ENCODE measurements at regions not wholly inside any gene's neighbourhood (a gene's known extent, or its start where the extent isn't known, plus 50 kb on each side); places are given as distances from the start of the nearest gene placed in this dataset.

GRCh38 chr7:41312235-41312634, 390.7 kb downstream of the INHBA start:
- H3K27ac ChIP-seq: no peak overlapping the region
- no peaks in the 10 kb centered on the region for H3K4me1 ChIP-seq (ENCODE audit: low read depth)
- TF ChIP-seq, protein P1, sequence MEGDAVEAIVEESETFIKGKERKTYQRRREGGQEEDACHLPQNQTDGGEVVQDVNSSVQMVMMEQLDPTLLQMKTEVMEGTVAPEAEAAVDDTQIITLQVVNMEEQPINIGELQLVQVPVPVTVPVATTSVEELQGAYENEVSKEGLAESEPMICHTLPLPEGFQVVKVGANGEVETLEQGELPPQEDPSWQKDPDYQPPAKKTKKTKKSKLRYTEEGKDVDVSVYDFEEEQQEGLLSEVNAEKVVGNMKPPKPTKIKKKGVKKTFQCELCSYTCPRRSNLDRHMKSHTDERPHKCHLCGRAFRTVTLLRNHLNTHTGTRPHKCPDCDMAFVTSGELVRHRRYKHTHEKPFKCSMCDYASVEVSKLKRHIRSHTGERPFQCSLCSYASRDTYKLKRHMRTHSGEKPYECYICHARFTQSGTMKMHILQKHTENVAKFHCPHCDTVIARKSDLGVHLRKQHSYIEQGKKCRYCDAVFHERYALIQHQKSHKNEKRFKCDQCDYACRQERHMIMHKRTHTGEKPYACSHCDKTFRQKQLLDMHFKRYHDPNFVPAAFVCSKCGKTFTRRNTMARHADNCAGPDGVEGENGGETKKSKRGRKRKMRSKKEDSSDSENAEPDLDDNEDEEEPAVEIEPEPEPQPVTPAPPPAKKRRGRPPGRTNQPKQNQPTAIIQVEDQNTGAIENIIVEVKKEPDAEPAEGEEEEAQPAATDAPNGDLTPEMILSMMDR (IDR thresholded peaks at IDR 0.05; ENCODE audit: low read depth, low read length): no peak
- no peaks in the 10 kb centered on the region for H3K36me3 ChIP-seq
- no peaks in the 10 kb centered on the region for H3K9me3 ChIP-seq (ENCODE audit: low read depth)
- H3K27me3 ChIP-seq: no peaks in the 10 kb centered on the region
- no peak for DNase-seq (ENCODE audit: low read depth in 1 of 2, low spot score in 1 of 2)
- no peak overlapping the region for H3K4me3 ChIP-seq

DNA sequence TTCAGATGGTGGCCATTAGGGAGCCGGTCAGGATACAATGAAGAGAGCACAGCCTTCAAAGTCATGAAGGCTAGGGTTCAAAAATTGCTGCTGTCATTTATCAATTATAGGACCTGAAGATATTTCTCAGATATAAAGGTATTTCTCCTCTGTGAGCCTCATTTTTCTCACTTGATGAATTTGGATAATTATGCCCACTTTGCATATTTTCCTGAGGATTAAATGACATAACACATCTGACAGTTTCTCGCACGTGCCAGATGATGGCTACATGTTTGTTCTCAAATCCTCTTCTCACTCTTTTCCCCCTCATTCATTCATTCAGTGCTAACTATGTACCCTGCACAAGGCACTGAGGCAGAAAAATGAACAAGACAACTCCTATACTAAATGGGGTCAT, 391.6 kb downstream of the INHBA start:
- Histone ChIP-seq H3K27ac (no peak overlapping the region), H3K9me3 (ENCODE audit: low read depth) (no peaks in the 10 kb centered on the region), H3K4me3 (no peak overlapping the region), H3K4me1 (ENCODE audit: low read depth) (no peaks in the 10 kb centered on the region), H3K27me3 (no peaks in the 10 kb centered on the region), H3K36me3 (no peaks in the 10 kb centered on the region)
- DNase-seq (ENCODE audit: low read depth in 1 of 2, low spot score in 1 of 2): no peak
- TF ChIP-seq, protein P1 (IDR thresholded peaks at IDR 0.05; ENCODE audit: low read depth, low read length): no peak

GRCh38 chr7:41306486-41306885, 396.4 kb downstream of the INHBA start:
- DNase-seq (ENCODE audit: low read depth in 1 of 2, low spot score in 1 of 2): no peak
- Histone ChIP-seq H3K36me3 (no peaks in the 10 kb centered on the region), H3K9me3 (ENCODE audit: low read depth) (no peaks in the 10 kb centered on the region), H3K27ac (no peak overlapping the region), H3K4me1 (ENCODE audit: low read depth) (no peaks in the 10 kb centered on the region), H3K4me3 (no peak overlapping the region), H3K27me3 (no peaks in the 10 kb centered on the region)
- TF ChIP-seq, protein P1 (IDR thresholded peaks at IDR 0.05; ENCODE audit: low read depth, low read length): no peak

DNA sequence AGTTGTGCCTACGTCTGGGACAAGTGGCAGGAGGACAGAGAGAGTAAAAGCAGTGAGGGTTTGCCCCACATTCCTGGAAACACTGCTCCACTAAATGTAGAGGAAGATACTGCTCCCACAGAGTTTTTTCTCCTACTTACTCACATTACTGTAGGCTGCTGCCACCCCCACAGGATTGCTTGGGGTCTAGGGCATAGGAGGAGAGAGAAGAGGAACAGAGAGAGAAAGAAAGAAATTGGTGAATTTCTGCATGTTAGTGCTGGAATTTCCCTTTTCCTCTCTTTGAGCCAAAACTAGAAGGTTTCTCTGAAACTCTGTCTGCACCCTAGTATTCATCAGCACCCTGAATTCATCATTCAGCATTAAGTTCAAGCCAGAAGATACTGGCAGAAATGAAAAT, 397.9 kb downstream of the INHBA start:
- no peaks in the 10 kb centered on the region for H3K9me3 ChIP-seq (ENCODE audit: low read depth)
- TF ChIP-seq, protein P1 (IDR thresholded peaks at IDR 0.05; ENCODE audit: low read depth, low read length): no peak
- no peaks in the 10 kb centered on the region for H3K4me1 ChIP-seq (ENCODE audit: low read depth)
- H3K27ac ChIP-seq: no peak overlapping the region
- H3K36me3 ChIP-seq: no peaks in the 10 kb centered on the region
- H3K27me3 ChIP-seq: no peaks in the 10 kb centered on the region
- H3K4me3 ChIP-seq: no peak overlapping the region
- DNase-seq (ENCODE audit: low read depth in 1 of 2, low spot score in 1 of 2): no peak

- TF ChIP-seq, protein P1 (IDR thresholded peaks at IDR 0.05; ENCODE audit: low read depth, low read length): no peak
- no peak overlapping the region for H3K4me3 ChIP-seq
- no peak for DNase-seq (ENCODE audit: low read depth in 1 of 2, low spot score in 1 of 2)
- no peak overlapping the region for H3K27ac ChIP-seq
- H3K27me3 ChIP-seq: no peaks in the 10 kb centered on the region
- no peaks in the 10 kb centered on the region for H3K9me3 ChIP-seq (ENCODE audit: low read depth)
- no peaks in the 10 kb centered on the region for H3K4me1 ChIP-seq (ENCODE audit: low read depth)
- H3K36me3 ChIP-seq: no peaks in the 10 kb centered on the region
Observed at GRCh38 chr7:41303709-41304108, 399.2 kb downstream of the INHBA start.

DNA sequence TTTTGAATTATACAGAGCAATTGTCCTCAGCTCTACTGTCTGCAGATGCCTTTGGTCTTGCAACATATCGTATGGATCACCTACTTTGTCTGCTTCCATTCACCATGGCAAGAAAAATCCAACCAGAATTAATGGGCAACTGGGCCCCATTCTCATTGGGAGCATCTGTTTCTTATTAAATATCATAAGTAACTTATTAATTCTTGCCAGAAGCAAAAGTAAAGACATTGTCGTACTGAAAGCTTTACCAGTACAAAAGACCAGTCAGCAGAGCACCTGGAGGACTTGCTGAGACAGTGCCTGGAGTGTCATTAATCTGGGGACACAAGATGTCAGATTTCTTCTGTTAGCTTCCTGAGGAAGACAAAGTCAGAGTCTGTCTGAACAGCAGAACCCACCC, 404.5 kb downstream of the INHBA start:
- TF ChIP-seq, protein P1 (IDR thresholded peaks at IDR 0.05; ENCODE audit: low read depth, low read length): no peak
- Histone ChIP-seq H3K9me3 (ENCODE audit: low read depth) (no peaks in the 10 kb centered on the region), H3K4me3 (no peak overlapping the region), H3K36me3 (no peaks in the 10 kb centered on the region), H3K27me3 (no peaks in the 10 kb centered on the region), H3K4me1 (ENCODE audit: low read depth) (no peaks in the 10 kb centered on the region), H3K27ac (no peak overlapping the region)
- DNase-seq (ENCODE audit: low read depth in 1 of 2, low spot score in 1 of 2): no peak
